Parathyroid adenoma (tissue), 2 donors: ENCODE measurements at regions not wholly inside any gene's neighbourhood (a gene's known extent, or its start where the extent isn't known, plus 50 kb on each side); places are given as distances from the start of the nearest gene placed in this dataset.

Source experiments
- H2AFZ ChIP-seq: fragments of 300-600 bp; sonication (generic); one replicate; pipeline ENCODE4 v1.7.0; 2017; ENCODE audit warnings: antibody characterized with exemption, mild to moderate bottlenecking
- H3K27ac ChIP-seq: fragments of 300-600 bp; sonication (generic); one replicate; pipeline ENCODE4 v1.7.0; 2017
- H3K27me3 ChIP-seq: fragments of 300-600 bp; sonication (generic); one replicate; pipeline ENCODE4 v1.7.0; 2017; ENCODE audit warnings: low read length; ENCODE audit not compliant: control insufficient read depth, insufficient read depth
- H3K36me3 ChIP-seq: fragments of 300-600 bp; sonication (generic); one replicate; pipeline ENCODE4 v1.7.0; 2017; ENCODE audit warnings: low read length; ENCODE audit not compliant: control insufficient read depth, insufficient read depth
- H3K4me1 ChIP-seq: fragments of 300-600 bp; sonication (generic); one replicate; pipeline ENCODE4 v1.7.0; 2017; ENCODE audit warnings: control low read depth
- H3K4me2 ChIP-seq: fragments of 300-600 bp; sonication (generic); one replicate; pipeline ENCODE4 v1.7.0; 2017; ENCODE audit warnings: low read length
- H3K4me3 ChIP-seq: fragments of 300-600 bp; sonication (generic); one replicate; pipeline ENCODE4 v1.7.0; 2017; ENCODE audit warnings: low read depth, low read length
- H3K79me2 ChIP-seq: fragments of 300-600 bp; sonication (generic); one replicate; pipeline ENCODE4 v1.7.0; 2017; ENCODE audit warnings: control low read depth
- H3K9ac ChIP-seq: fragments of 300-600 bp; sonication (generic); one replicate; pipeline ENCODE4 v1.7.0; 2017; ENCODE audit warnings: mild to moderate bottlenecking
- H3K9me3 ChIP-seq: fragments of 300-600 bp; sonication (generic); one replicate; pipeline ENCODE4 v1.7.0; 2017; ENCODE audit warnings: low read length; ENCODE audit not compliant: control insufficient read depth
- TF ChIP-seq, protein P1 (sequence below): fragments of 300-600 bp; sonication (generic); IDR thresholded peaks from one replicate; pipeline ENCODE4 v1.7.0; 2017; ENCODE audit warnings: antibody characterized with exemption, mild to moderate bottlenecking
- donor health status: primary hyperparathyroidism.

DNA sequence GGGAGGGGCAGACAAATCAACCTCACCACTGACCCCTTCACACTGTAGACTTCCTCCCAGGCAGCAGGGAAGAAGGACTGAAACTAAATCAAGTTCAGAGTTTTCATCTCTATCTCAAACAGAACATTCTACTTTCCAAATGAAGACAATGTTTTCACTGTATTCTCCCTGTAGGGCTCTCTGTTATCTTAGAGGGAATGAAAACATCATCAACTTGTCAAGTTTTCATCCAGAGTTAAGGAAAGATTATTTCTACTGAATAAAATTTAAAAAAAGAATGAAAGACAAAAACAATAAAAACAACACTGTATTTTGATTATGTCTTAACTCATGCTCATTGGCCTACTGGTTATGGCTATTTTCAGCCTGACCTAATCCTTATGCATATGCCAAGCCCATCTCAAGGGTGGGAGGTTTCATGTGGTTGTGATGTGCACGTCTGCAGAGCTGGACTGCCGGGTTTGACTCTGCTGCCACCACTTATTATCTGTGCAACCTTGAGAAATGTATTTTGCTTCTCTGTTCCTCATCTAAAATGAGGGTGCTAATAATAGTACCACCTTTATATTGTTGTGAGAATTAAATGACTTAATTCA, 152.0 kb upstream of the AVPR1A start:
- H3K4me1 ChIP-seq: no peaks in the 10 kb centered on the region
- H3K9ac ChIP-seq: no peak overlapping the region
- TF ChIP-seq, protein P1, sequence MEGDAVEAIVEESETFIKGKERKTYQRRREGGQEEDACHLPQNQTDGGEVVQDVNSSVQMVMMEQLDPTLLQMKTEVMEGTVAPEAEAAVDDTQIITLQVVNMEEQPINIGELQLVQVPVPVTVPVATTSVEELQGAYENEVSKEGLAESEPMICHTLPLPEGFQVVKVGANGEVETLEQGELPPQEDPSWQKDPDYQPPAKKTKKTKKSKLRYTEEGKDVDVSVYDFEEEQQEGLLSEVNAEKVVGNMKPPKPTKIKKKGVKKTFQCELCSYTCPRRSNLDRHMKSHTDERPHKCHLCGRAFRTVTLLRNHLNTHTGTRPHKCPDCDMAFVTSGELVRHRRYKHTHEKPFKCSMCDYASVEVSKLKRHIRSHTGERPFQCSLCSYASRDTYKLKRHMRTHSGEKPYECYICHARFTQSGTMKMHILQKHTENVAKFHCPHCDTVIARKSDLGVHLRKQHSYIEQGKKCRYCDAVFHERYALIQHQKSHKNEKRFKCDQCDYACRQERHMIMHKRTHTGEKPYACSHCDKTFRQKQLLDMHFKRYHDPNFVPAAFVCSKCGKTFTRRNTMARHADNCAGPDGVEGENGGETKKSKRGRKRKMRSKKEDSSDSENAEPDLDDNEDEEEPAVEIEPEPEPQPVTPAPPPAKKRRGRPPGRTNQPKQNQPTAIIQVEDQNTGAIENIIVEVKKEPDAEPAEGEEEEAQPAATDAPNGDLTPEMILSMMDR: no peak
- no peaks in the 10 kb centered on the region for H3K79me2 ChIP-seq
- no peak overlapping the region for H3K4me3 ChIP-seq
- H3K9me3 ChIP-seq: no peaks in the 10 kb centered on the region
- no peak overlapping the region for H2AFZ ChIP-seq
- no peaks in the 10 kb centered on the region for H3K36me3 ChIP-seq
- no peak overlapping the region for H3K27ac ChIP-seq
- H3K4me2 ChIP-seq: no peak overlapping the region
- no peaks in the 10 kb centered on the region for H3K27me3 ChIP-seq

DNA sequence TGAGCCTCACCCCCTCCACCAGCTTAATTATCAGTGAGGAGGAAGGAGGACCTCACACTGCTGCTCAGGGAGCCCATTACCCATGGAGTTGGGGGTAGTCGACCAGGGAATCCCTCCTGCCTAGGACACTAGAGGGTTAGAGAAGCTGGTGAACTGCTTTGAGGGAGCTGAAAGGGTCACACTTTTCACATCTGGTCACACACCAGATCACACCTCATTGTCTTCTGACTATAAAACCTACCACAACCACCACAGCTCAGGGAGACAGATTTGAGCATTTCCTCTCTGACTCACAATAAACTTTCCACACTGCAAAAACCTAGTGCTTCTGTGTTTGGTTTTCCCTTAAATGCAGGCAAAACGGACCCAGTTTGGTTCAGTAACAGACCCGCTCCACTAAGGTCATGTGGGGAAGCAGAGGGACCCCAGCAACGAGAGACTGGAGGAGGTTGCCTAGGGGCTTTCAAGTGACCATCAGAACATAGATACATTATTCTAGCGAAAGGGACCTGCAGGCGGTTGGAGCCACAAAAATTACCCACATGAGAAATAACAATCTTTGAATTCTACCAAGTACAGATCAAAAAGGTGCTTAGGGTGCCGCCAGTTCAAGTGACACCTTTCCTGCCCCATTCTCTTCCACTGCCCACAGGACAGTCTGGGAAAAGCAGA, 151.4 kb upstream of the AVPR1A start:
- no peak overlapping the region for H2AFZ ChIP-seq
- H3K27ac ChIP-seq: no peak overlapping the region
- no peaks in the 10 kb centered on the region for H3K9me3 ChIP-seq
- H3K4me3 ChIP-seq: no peak overlapping the region
- H3K27me3 ChIP-seq: no peaks in the 10 kb centered on the region
- no peaks in the 10 kb centered on the region for H3K79me2 ChIP-seq
- no peaks in the 10 kb centered on the region for H3K4me1 ChIP-seq
- H3K9ac ChIP-seq: no peak overlapping the region
- no peaks in the 10 kb centered on the region for H3K36me3 ChIP-seq
- H3K4me2 ChIP-seq: no peak overlapping the region
- TF ChIP-seq, protein P1: no peak

GRCh38 chr12:63301311-63301710, 150.3 kb upstream of the AVPR1A start:
- Histone ChIP-seq H3K4me3 (no peak overlapping the region), H3K4me1 (no peaks in the 10 kb centered on the region), H3K27me3 (no peaks in the 10 kb centered on the region), H3K36me3 (no peaks in the 10 kb centered on the region), H3K9me3 (no peaks in the 10 kb centered on the region), H3K4me2 (no peak overlapping the region), H2AFZ (no peak overlapping the region), H3K79me2 (no peaks in the 10 kb centered on the region), H3K27ac (no peak overlapping the region), H3K9ac (no peak overlapping the region)
- TF ChIP-seq, protein P1: no peak

- Histone ChIP-seq H3K27ac (no peak overlapping the region), H3K4me1 (no peaks in the 10 kb centered on the region), H3K36me3 (no peaks in the 10 kb centered on the region), H3K79me2 (no peaks in the 10 kb centered on the region), H3K9me3 (no peaks in the 10 kb centered on the region), H3K27me3 (no peaks in the 10 kb centered on the region), H3K9ac (no peak overlapping the region), H3K4me2 (no peak overlapping the region), H2AFZ (no peak overlapping the region), H3K4me3 (no peak overlapping the region)
- TF ChIP-seq, protein P1: no peak
Observed at GRCh38 chr12:63298386-63298930, 147.5 kb upstream of the AVPR1A start.

GRCh38 chr12:63294327-63294632, 143.3 kb upstream of the AVPR1A start:
- no peaks in the 10 kb centered on the region for H3K4me1 ChIP-seq

More at GRCh38 chr12:63294327-63294632, 143.3 kb upstream of the AVPR1A start:
- no peak overlapping the region for H3K9ac ChIP-seq
- TF ChIP-seq, protein P1: no peak
- no peaks in the 10 kb centered on the region for H3K36me3 ChIP-seq
- H3K79me2 ChIP-seq: no peaks in the 10 kb centered on the region
- no peak overlapping the region for H3K4me3 ChIP-seq
- H2AFZ ChIP-seq: no peak overlapping the region
- no peak overlapping the region for H3K4me2 ChIP-seq
- no peaks in the 10 kb centered on the region for H3K9me3 ChIP-seq
- H3K27me3 ChIP-seq: no peaks in the 10 kb centered on the region
- no peak overlapping the region for H3K27ac ChIP-seq
